ENCODE measurements at regions not wholly inside any gene's neighbourhood (a gene's known extent, or its start where the extent isn't known, plus 50 kb on each side); places are given as distances from the start of the nearest gene placed in this dataset.

GRCh38 chr10:52621635-52622079, 150.9 kb downstream of the MBL2 start:
- no peaks in the 10 kb centered on the region for H3K23me2 ChIP-seq (ENCODE audit: insufficient read length, low read depth, low read length, poor library complexity, severe bottlenecking)
- Mint-ChIP-seq H3K9me3 (no peaks in the 10 kb centered on the region), H3K27ac (no peak overlapping the region), H3K4me1 (no peaks in the 10 kb centered on the region), H3K27me3 (ENCODE audit: low read depth) (no peaks in the 10 kb centered on the region), H3K36me3 (ENCODE audit: insufficient read depth in 1 of 3, low read depth in 3 of 3) (no peaks in the 10 kb centered on the region), H3K4me3 (no peak overlapping the region)
- H3K56ac ChIP-seq (ENCODE audit: insufficient read length, low read depth, low read length), result no peak overlapping the region
- no peak overlapping the region for H4K91ac ChIP-seq (ENCODE audit: insufficient read length, low read depth, low read length)
- no peak overlapping the region for H2BK12ac ChIP-seq (ENCODE audit: insufficient read length, low read depth, low read length)
- TF ChIP-seq CTCF (conservative IDR thresholded peaks at IDR 0.05), result no peak
- no peak overlapping the region for H4K5ac ChIP-seq (ENCODE audit: insufficient read length, low read depth, low read length)
- no peaks in the 10 kb centered on the region for H3K79me1 ChIP-seq (ENCODE audit: insufficient read depth, low read depth, low read length, poor library complexity, severe bottlenecking)
- no peak overlapping the region for H2AFZ ChIP-seq (ENCODE audit: low read length)
- H3K9ac ChIP-seq (ENCODE audit: extremely low read depth, insufficient read length, low read length), result no peak overlapping the region
- no peaks in the 10 kb centered on the region for H3K9me3 ChIP-seq (ENCODE audit: control insufficient read depth, low read depth, low read length)
- WGBS (ENCODE audit: extremely low coverage, insufficient read length, low lambda C conversion rate), result no CpG with 5 or more reads among the region's 2 CpGs
- H4K8ac ChIP-seq (replicated peaks; ENCODE audit: insufficient read length, low read depth, low read length), result no peak overlapping the region
- H3K14ac ChIP-seq (ENCODE audit: insufficient read depth, low read length), result no peak overlapping the region
- no peaks in the 10 kb centered on the region for H3K79me2 ChIP-seq (ENCODE audit: insufficient read depth, low read length)
- no peak overlapping the region for H3T11ph ChIP-seq (ENCODE audit: low read length)
- no peak overlapping the region for H3K4ac ChIP-seq (ENCODE audit: low read depth, low read length)
- no peak overlapping the region for H3K27ac ChIP-seq (ENCODE audit: insufficient read length, low read depth, low read length)
- DNase-seq, result no peak
- H2BK120ac ChIP-seq (ENCODE audit: low read depth, low read length, poor library complexity, severe bottlenecking), result no peak overlapping the region
- no peak overlapping the region for H2AK5ac ChIP-seq (ENCODE audit: insufficient read length, low read length)
- no peak overlapping the region for H2BK5ac ChIP-seq (ENCODE audit: insufficient read length, low read length)
- no peaks in the 10 kb centered on the region for H3K4me1 ChIP-seq (ENCODE audit: insufficient read depth, low read length)
- H2BK20ac ChIP-seq (ENCODE audit: low read depth, low read length, poor library complexity, severe bottlenecking), result no peak overlapping the region
- H3K18ac ChIP-seq (ENCODE audit: insufficient read length, low read depth, low read length), result no peak overlapping the region
- H3K23ac ChIP-seq (ENCODE audit: insufficient read length, low read depth, low read length), result no peak overlapping the region
- no peak overlapping the region for H2BK15ac ChIP-seq (ENCODE audit: low read depth, low read length)
- H3K4me2 ChIP-seq (ENCODE audit: insufficient read depth, insufficient read length, low read length), result no peak overlapping the region
- no peaks in the 10 kb centered on the region; the same call in 1 of the 2 replicates for H3K27me3 ChIP-seq (ENCODE audit: insufficient read depth, low read length)
- H4K20me1 ChIP-seq (ENCODE audit: control insufficient read depth, insufficient read depth, insufficient read length), result no peaks in the 10 kb centered on the region
